NB4 (cell line): ENCODE measurements at regions not wholly inside any gene's neighbourhood (a gene's known extent, or its start where the extent isn't known, plus 50 kb on each side); places are given as distances from the start of the nearest gene placed in this dataset.
"Not testable (repeated sequence)": the region's sequence is repeated elsewhere in the genome, so short reads cannot be mapped to it uniquely, and the experiment has no call there.

Source experiments
- DNase-seq: peaks from one replicate; pipeline ENCODE4 v3.0.0; 2010; ENCODE audit warnings: low read depth
- H3K4me3 ChIP-seq: one replicate; pipeline ENCODE4 v1.5.1; 2011; ENCODE audit warnings: mild to moderate bottlenecking, low read depth, low read length, moderate library complexity
- CTCF ChIP-seq: IDR thresholded peaks from one replicate; pipeline ENCODE4 v1.5.1; 2012; ENCODE audit warnings: low read depth, low read length
- MAX ChIP-seq: IDR thresholded peaks from 2 replicates; pipeline ENCODE4 v1.6.1; 2011; ENCODE audit warnings: low read depth, low read length
- MYC ChIP-seq: IDR thresholded peaks from 2 replicates; pipeline ENCODE4 v1.6.1; 2011; ENCODE audit warnings: low read depth, low read length
- POLR2A ChIP-seq: IDR thresholded peaks from 2 replicates; pipeline ENCODE4 v1.6.1; 2011; ENCODE audit warnings: mild to moderate bottlenecking; ENCODE audit not compliant: insufficient read length; ENCODE audit errors: extremely low read depth

GRCh38 chr6:86107985-86108384, 465.3 kb upstream of the SYNCRIP start:
- TF ChIP-seq CTCF (no peak), MYC (no peak), POLR2A (no peak), MAX (no peak)
- H3K4me3 ChIP-seq, result no peak overlapping the region
- no peak for DNase-seq

- no peak overlapping the region for H3K4me3 ChIP-seq
- TF ChIP-seq MAX, result no peak
- no peak for DNase-seq
These were observed 445.3 kb upstream of the SYNCRIP start for GRCh38 chr6:86087954-86088353.

GRCh38 chr6:86079938-86080337, 437.3 kb upstream of the SYNCRIP start:
- no peak for TF ChIP-seq MAX
- H3K4me3 ChIP-seq, result no peak overlapping the region
- DNase-seq, result no peak

GRCh38 chr6:86070151-86070550, 427.5 kb upstream of the SYNCRIP start:
- no peak for DNase-seq
- no peak overlapping the region for H3K4me3 ChIP-seq
- TF ChIP-seq POLR2A, result no peak
- no peak for TF ChIP-seq CTCF
- no peak for TF ChIP-seq MYC
- no peak for TF ChIP-seq MAX

GRCh38 chr6:86065002-86065401, 422.3 kb upstream of the SYNCRIP start:
- H3K4me3 ChIP-seq, DNase-seq: not testable (repeated sequence)

- DNase-seq, H3K4me3 ChIP-seq: not testable (repeated sequence)
These were observed 414.8 kb upstream of the SYNCRIP start for GRCh38 chr6:86057293-86057980.

- DNase-seq, result no peak
- no peak for TF ChIP-seq MAX
- no peak for TF ChIP-seq POLR2A
- TF ChIP-seq MYC, result no peak
- no peak for TF ChIP-seq CTCF
These were observed 402.4 kb upstream of the SYNCRIP start for GRCh38 chr6:86045038-86045437.

GRCh38 chr6:86042214-86042613, 399.5 kb upstream of the SYNCRIP start:
- DNase-seq, result no peak
- no peak for TF ChIP-seq CTCF
- TF ChIP-seq POLR2A, result no peak
- no peak for TF ChIP-seq MYC
- TF ChIP-seq MAX, result no peak
- no peak overlapping the region for H3K4me3 ChIP-seq

More at GRCh38 chr6:86045038-86045437, 402.4 kb upstream of the SYNCRIP start:
- H3K4me3 ChIP-seq, result no peak overlapping the region
